NCI-H748 (cell line): ENCODE measurements at regions not wholly inside any gene's neighbourhood (a gene's known extent, or its start where the extent isn't known, plus 50 kb on each side); places are given as distances from the start of the nearest gene placed in this dataset.

Source experiments
- DNase-seq: peaks from one replicate; lab custom pipeline; 2025; ENCODE audit not compliant: unreplicated experiment; lab: John Stamatoyannopoulos, UW

DNA sequence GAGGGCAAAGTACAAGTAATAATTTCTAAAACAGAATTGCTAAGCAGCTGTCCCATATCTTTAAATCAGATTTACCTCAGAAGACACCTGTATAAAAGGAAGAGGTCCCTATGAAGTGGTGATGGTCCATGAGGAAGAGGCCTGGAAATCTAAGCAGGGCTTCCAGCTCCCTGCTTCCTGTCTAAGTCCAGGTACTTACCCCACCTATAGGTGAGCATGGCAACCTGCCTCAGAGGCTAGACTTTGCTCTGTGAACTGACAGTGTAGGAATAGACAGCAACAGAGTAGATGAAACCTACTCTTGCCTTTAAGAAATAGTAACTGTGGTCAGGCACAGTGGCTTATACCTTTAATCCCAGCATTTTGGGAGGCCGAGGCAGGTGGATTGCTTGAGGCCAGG lies 55.8 kb upstream of the ARRDC3 start:
- peak; percentile 22 for DNase-seq

DNA sequence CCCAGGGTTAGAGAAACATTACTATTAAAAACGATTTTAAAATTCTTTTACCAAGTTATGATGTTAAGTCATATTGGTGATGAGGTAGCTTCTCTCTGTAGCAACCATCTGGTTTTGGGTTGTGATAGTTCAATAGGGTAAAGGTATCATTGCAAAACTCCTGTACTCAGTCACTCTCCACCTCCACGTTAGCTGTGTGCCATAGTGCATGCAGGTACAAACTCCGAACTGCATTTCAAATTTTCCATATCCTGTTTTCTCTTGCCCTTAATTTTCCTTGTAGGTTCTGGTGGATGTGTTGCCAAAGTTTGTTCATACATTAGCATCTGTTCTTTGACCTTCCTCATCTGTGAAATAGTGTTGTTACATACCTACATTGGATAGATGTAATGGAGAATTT lies 53.1 kb upstream of the ARRDC3 start:
- DNase-seq = no peak

- DNase-seq = no peak
These were observed 51.2 kb upstream of the ARRDC3 start for GRCh38 chr5:91434348-91434747.

GRCh38 chr5:91433861-91434260 lies 50.7 kb upstream of the ARRDC3 start:
- no peak for DNase-seq
